Vagina (tissue), 2 donors: ENCODE measurements at regions not wholly inside any gene's neighbourhood (a gene's known extent, or its start where the extent isn't known, plus 50 kb on each side); places are given as distances from the start of the nearest gene placed in this dataset.
"Not testable (repeated sequence)": the region's sequence is repeated elsewhere in the genome, so short reads cannot be mapped to it uniquely, and the experiment has no call there.

Source experiments
- DNase-seq, 2 donors: peaks; one replicate each; pipeline ENCODE4 v3.0.0-alpha.2; 2017; ENCODE audit errors: extremely low spot score in 2 of 2
- H3K27ac ChIP-seq: fragments of 200-600 bp; sonication (generic); one replicate; pipeline ENCODE4 v1.5.1; 2019
- H3K27me3 ChIP-seq: fragments of 200-600 bp; sonication (generic); one replicate; pipeline ENCODE4 v1.5.1; 2019
- H3K36me3 ChIP-seq, 2 donors: fragments of 200-600 bp; sonication (generic); one replicate each; pipeline ENCODE4 v1.5.1; 2017 to 2019
- H3K4me1 ChIP-seq: fragments of 200-600 bp; sonication (generic); one replicate; pipeline ENCODE4 v1.5.1; 2019
- H3K4me3 ChIP-seq, 2 donors: fragments of 200-600 bp; sonication (generic); 1 replicate in 1 of 2; 2 replicates in 1 of 2; pipeline ENCODE4 v1.5.1; 2016 to 2019
- H3K9me3 ChIP-seq: fragments of 200-600 bp; sonication (generic); one replicate; pipeline ENCODE4 v1.5.1; 2019
- CTCF ChIP-seq, 3 experiments: fragments of 450-650 bp in 2 of 3; fragments of 200-600 bp in 1 of 3; sonication (generic) in 1 of 3; IDR thresholded peaks; one replicate each; pipeline ENCODE4 v1.5.1; 2017 to 2019; ENCODE audit warnings: antibody characterized with exemption in 3 of 3, mild to moderate bottlenecking in 2 of 3, moderate library complexity in 2 of 3
- POLR2A ChIP-seq, 2 donors: fragments of 450-650 bp; IDR thresholded peaks; one replicate each; pipeline ENCODE4 v1.6.1; 2017; ENCODE audit warnings: antibody characterized with exemption in 2 of 2, mild to moderate bottlenecking in 2 of 2, moderate library complexity in 2 of 2
- POLR2AphosphoS5 ChIP-seq, 2 donors: sonication (generic); formaldehyde crosslinking; IDR thresholded peaks; one replicate each; pipeline ENCODE4 v1.9.0; 2017; ENCODE audit warnings: antibody characterized with exemption in 2 of 2, mild to moderate bottlenecking in 2 of 2, low read depth in 1 of 2; ENCODE audit not compliant: insufficient read depth in 1 of 2
- intact Hi-C: fragments of 100-400 bp; cut with DNase I; formaldehyde crosslinking; loops from one replicate; pipeline ENCODE4 v1.15.1; 2023

GRCh38 chr5:130923543-130924124 is 241.4 kb downstream of the HINT1 start:
- no peak for DNase-seq
- H3K4me3 ChIP-seq = no peak overlapping the region
- no peaks in the 10 kb centered on the region for H3K4me1 ChIP-seq
- TF ChIP-seq CTCF (IDR thresholded peaks at IDR 0.05) (no peak), POLR2AphosphoS5 (IDR thresholded peaks at IDR 0.05; ENCODE audit: insufficient read depth in 1 of 2, low read depth in 1 of 2) (no peak), POLR2A (IDR thresholded peaks at IDR 0.05) (no peak)
- H3K9me3 ChIP-seq = no peaks in the 10 kb centered on the region
- no peak overlapping the region for H3K27ac ChIP-seq
- H3K36me3 ChIP-seq = no peaks in the 10 kb centered on the region
- intact Hi-C loops = no loop called here
- H3K27me3 ChIP-seq = no peaks in the 10 kb centered on the region

GRCh38 chr5:130912088-130912487 is 253.0 kb downstream of the HINT1 start:
- H3K4me1 ChIP-seq = no peaks in the 10 kb centered on the region
- no peaks in the 10 kb centered on the region for H3K36me3 ChIP-seq
- DNase-seq = no peak
- H3K27me3 ChIP-seq = no peaks in the 10 kb centered on the region
- intact Hi-C loops = no loop called here
- no peaks in the 10 kb centered on the region for H3K9me3 ChIP-seq
- TF ChIP-seq POLR2AphosphoS5 (IDR thresholded peaks at IDR 0.05; ENCODE audit: insufficient read depth in 1 of 2, low read depth in 1 of 2) (no peak), POLR2A (IDR thresholded peaks at IDR 0.05) (no peak), CTCF (IDR thresholded peaks at IDR 0.05) (no peak)
- H3K27ac ChIP-seq = no peak overlapping the region
- H3K4me3 ChIP-seq = no peak overlapping the region

- H3K27me3 ChIP-seq = no peaks in the 10 kb centered on the region
- H3K36me3 ChIP-seq = no peaks in the 10 kb centered on the region
- DNase-seq = no peak
- intact Hi-C loops = no loop called here
- no peak for TF ChIP-seq POLR2A (IDR thresholded peaks at IDR 0.05)
- no peak for TF ChIP-seq POLR2AphosphoS5 (IDR thresholded peaks at IDR 0.05; ENCODE audit: insufficient read depth in 1 of 2, low read depth in 1 of 2)
- TF ChIP-seq CTCF (IDR thresholded peaks at IDR 0.05) = no peak
- H3K27ac ChIP-seq = no peak overlapping the region
- H3K9me3 ChIP-seq = no peaks in the 10 kb centered on the region
- no peak overlapping the region for H3K4me3 ChIP-seq
- no peaks in the 10 kb centered on the region for H3K4me1 ChIP-seq
These were observed 256.9 kb downstream of the HINT1 start for GRCh38 chr5:130908186-130908585.

GRCh38 chr5:130897537-130898195 is 267.4 kb downstream of the HINT1 start:
- H3K36me3 ChIP-seq, H3K4me3 ChIP-seq, H3K27me3 ChIP-seq, DNase-seq, H3K4me1 ChIP-seq, H3K9me3 ChIP-seq, H3K27ac ChIP-seq, intact Hi-C loops: not testable (repeated sequence)

GRCh38 chr5:130897181-130897536 is 267.9 kb downstream of the HINT1 start:
- H3K27me3 ChIP-seq, DNase-seq, H3K9me3 ChIP-seq, H3K27ac ChIP-seq, H3K36me3 ChIP-seq, intact Hi-C loops, H3K4me3 ChIP-seq, H3K4me1 ChIP-seq: not testable (repeated sequence)

- no peak overlapping the region for H3K4me3 ChIP-seq
- H3K9me3 ChIP-seq = no peaks in the 10 kb centered on the region
- no peaks in the 10 kb centered on the region for H3K36me3 ChIP-seq
- intact Hi-C loops = no loop called here
- no peak for TF ChIP-seq POLR2AphosphoS5 (IDR thresholded peaks at IDR 0.05; ENCODE audit: insufficient read depth in 1 of 2, low read depth in 1 of 2)
- no peak for TF ChIP-seq CTCF (IDR thresholded peaks at IDR 0.05)
- no peak overlapping the region for H3K27ac ChIP-seq
- H3K27me3 ChIP-seq = no peaks in the 10 kb centered on the region
- H3K4me1 ChIP-seq = no peaks in the 10 kb centered on the region
- DNase-seq = no peak
These were observed 268.4 kb downstream of the HINT1 start for GRCh38 chr5:130896636-130897035.
